SK-N-SH (cell line): ENCODE measurements at regions not wholly inside any gene's neighbourhood (a gene's known extent, or its start where the extent isn't known, plus 50 kb on each side); places are given as distances from the start of the nearest gene placed in this dataset.

Experiments
- CTCF ChIA-PET: fragments of 300-600, 350-600 bp; formaldehyde crosslinking; extraction: SDS; loops from one replicate; lab custom pipeline; 2021; lab: Yijun Ruan, JAX
- POLR2A ChIA-PET: fragments of 350-600 bp; sonication (Branson Sonifier 250); formaldehyde crosslinking; extraction: SDS; loops from one replicate; lab custom pipeline; 2020; ENCODE audit warnings: antibody characterized with exemption, inconsistent platforms; lab: Yijun Ruan, JAX
- DNase-seq: peaks from one replicate; pipeline ENCODE4 v3.0.0; 2012
- H2AFZ ChIP-seq: fragments of 200-600 bp; sonication (generic); 2 replicates; pipeline ENCODE4 v1.8.1; 2016; ENCODE audit warnings: antibody characterized with exemption, mild to moderate bottlenecking, low read depth
- H3F3A ChIP-seq: fragments of 200-600 bp; sonication (generic); replicated peaks from 2 replicates; pipeline ENCODE3; 2016; ENCODE audit warnings: antibody characterized with exemption, mild to moderate bottlenecking; ENCODE audit not compliant: insufficient read depth
- H3K27ac ChIP-seq, 2 experiments: fragments of 200-500 bp in 1 of 2; fragments of 200-600 bp in 1 of 2; sonication (Bioruptor generic) in 1 of 2; sonication (generic), shearing (Covaris generic) in 1 of 2; 2 replicates each; pipeline versions ENCODE4 v1.5.1 to v1.6.1; 2014 to 2016; ENCODE audit warnings: low read depth in 2 of 2, inconsistent platforms in 1 of 2, low read length in 1 of 2, mild to moderate bottlenecking in 1 of 2, mixed read lengths in 1 of 2
- H3K27me3 ChIP-seq: fragments of 200-600 bp; sonication (generic), shearing (Covaris generic); 2 replicates; pipeline ENCODE4 v1.6.1; 2016; ENCODE audit warnings: mixed run types; ENCODE audit not compliant: insufficient read depth
- H3K36me3 ChIP-seq, 2 experiments: fragments of 200-500 bp in 1 of 2; fragments of 200-600 bp in 1 of 2; sonication (Bioruptor generic) in 1 of 2; sonication (generic) in 1 of 2; replicated peaks in 1 of 2; 2 replicates each; pipeline versions ENCODE3 to v1.5.1; 2014 to 2016; ENCODE audit warnings: low read length in 1 of 2, mild to moderate bottlenecking in 1 of 2; ENCODE audit not compliant: insufficient read depth in 2 of 2, control insufficient read depth in 1 of 2
- H3K4me1 ChIP-seq, 2 experiments: fragments of 200-500 bp in 1 of 2; fragments of 200-600 bp in 1 of 2; sonication (Bioruptor generic) in 1 of 2; sonication (generic), shearing (Covaris generic) in 1 of 2; 2 replicates each; pipeline versions ENCODE4 v1.5.1 to v1.6.1; 2014 to 2016; ENCODE audit warnings: low read depth in 1 of 2, low read length in 1 of 2, mixed run types in 1 of 2; ENCODE audit not compliant: insufficient read depth in 2 of 2, control insufficient read depth in 1 of 2
- H3K4me2 ChIP-seq: fragments of 200-600 bp; sonication (generic), shearing (Covaris generic); 2 replicates; pipeline ENCODE4 v1.6.1; 2017; ENCODE audit warnings: mixed run types
- H3K4me3 ChIP-seq, 2 experiments: fragments of 200-500 bp in 1 of 2; fragments of 200-600 bp in 1 of 2; sonication (Bioruptor generic) in 1 of 2; sonication (generic), shearing (Covaris generic) in 1 of 2; 2 replicates each; pipeline versions ENCODE4 v1.5.1 to v1.8.1; 2014 to 2016; ENCODE audit warnings: low read depth in 2 of 2, inconsistent platforms in 1 of 2, low read length in 1 of 2, mild to moderate bottlenecking in 1 of 2, mixed read lengths in 1 of 2, moderate library complexity in 1 of 2
- H3K79me2 ChIP-seq: fragments of 200-600 bp; sonication (generic); 2 replicates; pipeline ENCODE4 v1.8.1; 2017; ENCODE audit warnings: mild to moderate bottlenecking; ENCODE audit not compliant: insufficient read depth
- H3K9ac ChIP-seq: fragments of 200-600 bp; sonication (generic); 2 replicates; pipeline ENCODE4 v1.6.1; 2017; ENCODE audit warnings: mixed run types
- H3K9me2 ChIP-seq: fragments of 200-600 bp; sonication (generic); 2 replicates; pipeline ENCODE4 v1.6.1; 2017; ENCODE audit warnings: mixed run types
- H3K9me3 ChIP-seq: fragments of 200-600 bp; sonication (generic); 2 replicates; pipeline ENCODE4 v1.6.1; 2017; ENCODE audit warnings: mixed run types, mild to moderate bottlenecking, moderate library complexity
- H4K20me1 ChIP-seq: fragments of 200-600 bp; sonication (generic); 2 replicates; pipeline ENCODE4 v1.6.1; 2017; ENCODE audit warnings: mild to moderate bottlenecking, mixed run types; ENCODE audit not compliant: insufficient read depth
- CHD2 ChIP-seq: fragments of 150-350 bp; IDR thresholded peaks from 2 replicates; pipeline ENCODE4 v1.6.1; 2018; ENCODE audit warnings: low read length; ENCODE audit not compliant: partially characterized antibody
- CTCF ChIP-seq: fragments of 200-600 bp; sonication (generic); IDR thresholded peaks from 2 replicates; pipeline ENCODE4 v1.6.1; 2017; ENCODE audit warnings: antibody characterized with exemption, mild to moderate bottlenecking, moderate library complexity
- ELF1 ChIP-seq: IDR thresholded peaks from 2 replicates; pipeline ENCODE4 v1.4.0; 2012
- EZH2phosphoT487 ChIP-seq: fragments of 200-600 bp; sonication (generic); IDR thresholded peaks from 2 replicates; pipeline ENCODE4 v1.6.1; 2017; ENCODE audit warnings: low read depth, mixed run types, mild to moderate bottlenecking, antibody characterized with exemption, moderate library complexity, borderline replicate concordance
- FOSL2 ChIP-seq: IDR thresholded peaks from 2 replicates; pipeline ENCODE4 v1.4.0; 2012; ENCODE audit warnings: low read depth, mild to moderate bottlenecking, moderate library complexity, borderline replicate concordance
- FOXM1 ChIP-seq: IDR thresholded peaks from 2 replicates; pipeline ENCODE4 v1.4.0; 2012; ENCODE audit warnings: low read depth, mild to moderate bottlenecking
- GABPA ChIP-seq: IDR thresholded peaks from 2 replicates; pipeline ENCODE4 v1.4.0; 2012; ENCODE audit warnings: low read depth, mild to moderate bottlenecking
- MXI1 ChIP-seq: IDR thresholded peaks from 2 replicates; pipeline ENCODE4 v1.6.1; 2012; ENCODE audit warnings: mild to moderate bottlenecking, low read depth, low read length, improper control_type of control experiment
- PBX3 ChIP-seq: IDR thresholded peaks from 2 replicates; pipeline ENCODE4; 2012
- RAD21 ChIP-seq: IDR thresholded peaks from 2 replicates; pipeline ENCODE4 v1.6.1; 2012; ENCODE audit warnings: mild to moderate bottlenecking, low read length
- RCOR1 ChIP-seq: fragments of 150-350 bp; IDR thresholded peaks from 2 replicates; pipeline ENCODE4 v1.6.1; 2017; ENCODE audit warnings: antibody characterized with exemption, low read length
- RXRA ChIP-seq: IDR thresholded peaks from 2 replicates; pipeline ENCODE4 v1.4.0; 2012; ENCODE audit warnings: low read depth, mild to moderate bottlenecking, borderline replicate concordance
- TAF1 ChIP-seq: IDR thresholded peaks from 2 replicates; pipeline ENCODE4 v1.6.1; 2012; ENCODE audit warnings: low read depth, mild to moderate bottlenecking, low read length, moderate library complexity, borderline replicate concordance
- TEAD4 ChIP-seq: IDR thresholded peaks from 2 replicates; pipeline ENCODE4 v1.4.0; 2012; ENCODE audit warnings: mild to moderate bottlenecking, borderline replicate concordance; ENCODE audit not compliant: insufficient read depth
- USF2 ChIP-seq: fragments of 150-350 bp; IDR thresholded peaks from 2 replicates; pipeline ENCODE4 v1.6.1; 2017; ENCODE audit warnings: antibody characterized with exemption, low read length, low read depth, borderline replicate concordance
- ZBTB33 ChIP-seq: IDR thresholded peaks from 2 replicates; pipeline ENCODE4 v1.4.0; 2012; ENCODE audit warnings: low read depth, borderline replicate concordance
- WGBS: methylation state at CpG from one replicate; pipeline ENCODE4 v1.1.6; 2017; ENCODE audit warnings: low lambda C conversion rate; 5-methylcytosine and 5-hydroxymethylcytosine counted together
- TF ChIP-seq, protein P1 (sequence below): IDR thresholded peaks from 2 replicates; pipeline ENCODE4 v1.4.0; 2012; ENCODE audit warnings: low read depth

GRCh38 chr10:34047389-34047788, 712.9 kb upstream of the NRP1 start:
- no peak for TF ChIP-seq FOXM1
- TF ChIP-seq RCOR1: no peak
- no peak for TF ChIP-seq PBX3
- TF ChIP-seq RAD21: no peak
- TF ChIP-seq TAF1: no peak
- TF ChIP-seq, protein P1, sequence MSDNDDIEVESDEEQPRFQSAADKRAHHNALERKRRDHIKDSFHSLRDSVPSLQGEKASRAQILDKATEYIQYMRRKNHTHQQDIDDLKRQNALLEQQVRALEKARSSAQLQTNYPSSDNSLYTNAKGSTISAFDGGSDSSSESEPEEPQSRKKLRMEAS: no peak
- no peak for TF ChIP-seq MXI1
- no peak for TF ChIP-seq CHD2
- TF ChIP-seq ELF1: no peak
- TF ChIP-seq ZBTB33: no peak
- no peak for TF ChIP-seq EZH2phosphoT487
- no peak for TF ChIP-seq TEAD4
- Histone ChIP-seq H4K20me1 (no peaks in the 10 kb centered on the region), H3K4me3 (no peak overlapping the region), H3F3A (no peaks in the 10 kb centered on the region), H3K79me2 (no peaks in the 10 kb centered on the region), H3K27ac (no peak overlapping the region), H3K9me3 (no peaks in the 10 kb centered on the region), H3K4me2 (no peak overlapping the region), H3K27me3 (no peaks in the 10 kb centered on the region), H3K4me1 (no peaks in the 10 kb centered on the region), H3K9ac (no peak overlapping the region), H2AFZ (no peak overlapping the region), H3K36me3 (no peaks in the 10 kb centered on the region), H3K9me2 (no peaks in the 10 kb centered on the region)
- DNase-seq: no peak
- CTCF ChIA-PET: no interaction called here
- WGBS: 97% methylated on average over 7 of the region's 7 CpGs
- POLR2A ChIA-PET: no interaction called here

- Histone ChIP-seq H3K27ac (no peak overlapping the region), H3K9ac (no peak overlapping the region), H3K9me2 (no peaks in the 10 kb centered on the region), H2AFZ (no peak overlapping the region), H4K20me1 (no peaks in the 10 kb centered on the region), H3K4me3 (no peak overlapping the region), H3K9me3 (no peaks in the 10 kb centered on the region), H3F3A (no peaks in the 10 kb centered on the region), H3K79me2 (no peaks in the 10 kb centered on the region), H3K4me1 (no peaks in the 10 kb centered on the region), H3K4me2 (no peak overlapping the region), H3K36me3 (no peaks in the 10 kb centered on the region), H3K27me3 (no peaks in the 10 kb centered on the region)
- 85% methylated on average over 9 of the region's 9 CpGs for WGBS
- TF ChIP-seq CHD2: no peak
- TF ChIP-seq MXI1: no peak
- no peak for TF ChIP-seq GABPA
- no peak for TF ChIP-seq FOSL2
- no peak for TF ChIP-seq USF2
- TF ChIP-seq RXRA: no peak
- TF ChIP-seq TAF1: no peak
- no peak for TF ChIP-seq CTCF
- POLR2A ChIA-PET: no interaction called here
- CTCF ChIA-PET: no interaction called here
- no peak for DNase-seq
Measured at GRCh38 chr10:34046506-34047034, 712.1 kb upstream of the NRP1 start.
